H1 (cell line): ENCODE measurements at regions not wholly inside any gene's neighbourhood (a gene's known extent, or its start where the extent isn't known, plus 50 kb on each side); places are given as distances from the start of the nearest gene placed in this dataset.

Source experiments
- CTCF ChIA-PET: fragments of 300-600 bp; sonication (Branson Sonifier 250); formaldehyde crosslinking; loops from one replicate; lab custom pipeline; 2021; ENCODE audit not compliant: partially characterized antibody; lab: Charles Lee
- POLR2A ChIA-PET: fragments of 300-600 bp; sonication (Branson Sonifier 250); formaldehyde crosslinking; loops from one replicate; lab custom pipeline; 2021; ENCODE audit warnings: inconsistent platforms; ENCODE audit not compliant: partially characterized antibody; lab: Charles Lee
- DNase-seq, 2 experiments: peaks; one replicate each; pipeline versions ENCODE4 v3.0.0 to v3.0.0-alpha.2; 2010 to 2022; ENCODE audit warnings: low spot score in 2 of 2, low read depth in 1 of 2, mixed read lengths in 1 of 2
- FAIRE-seq: peaks from 2 replicates; lab custom pipeline; 2011; peaks lifted over from hg19 to GRCh38; lab: Jason Lieb, UNC
- H2AFZ ChIP-seq: 2 replicates; pipeline ENCODE4 v1.8.1; 2012; ENCODE audit warnings: low read length, inconsistent platforms
- H2AK5ac ChIP-seq: 2 replicates; pipeline ENCODE4 v1.6.1; 2013; ENCODE audit warnings: low read depth, low read length
- H2BK120ac ChIP-seq: replicated peaks from 2 replicates; pipeline ENCODE3; 2013; ENCODE audit warnings: low read depth, low read length, inconsistent platforms
- H2BK12ac ChIP-seq: 2 replicates; pipeline ENCODE4 v1.6.1; 2013; ENCODE audit warnings: low read depth, low read length
- H2BK15ac ChIP-seq: 2 replicates; pipeline ENCODE4 v1.6.1; 2013; ENCODE audit warnings: low read length
- H2BK20ac ChIP-seq: 2 replicates; pipeline ENCODE4 v1.6.1; 2013; ENCODE audit warnings: low read length
- H2BK5ac ChIP-seq: 2 replicates; pipeline ENCODE4 v1.6.1; 2013; ENCODE audit warnings: low read depth, low read length
- H3K14ac ChIP-seq: 2 replicates; pipeline ENCODE4 v1.6.1; 2013; ENCODE audit warnings: inconsistent platforms; ENCODE audit not compliant: insufficient read length
- H3K18ac ChIP-seq: 2 replicates; pipeline ENCODE4 v1.6.1; 2013; ENCODE audit warnings: low read length; ENCODE audit errors: extremely low read depth
- H3K23ac ChIP-seq: 2 replicates; pipeline ENCODE4 v1.6.1; 2013; ENCODE audit warnings: inconsistent platforms; ENCODE audit not compliant: insufficient read length
- H3K23me2 ChIP-seq: 2 replicates; pipeline ENCODE4 v1.6.1; 2013; ENCODE audit warnings: low read depth, low read length
- H3K27ac ChIP-seq: 2 replicates; pipeline ENCODE4 v1.6.1; 2011; ENCODE audit warnings: low read depth, low read length, inconsistent platforms
- H3K27me3 ChIP-seq, 4 experiments: replicated peaks in 1 of 4; 1 replicate in 1 of 4; 2 replicates in 3 of 4; pipeline versions ENCODE4 v1.6.1 to v1.8.1; 2011 to 2013; ENCODE audit warnings: low read length in 3 of 4, mild to moderate bottlenecking in 3 of 4, inconsistent platforms in 2 of 4, mixed read lengths in 2 of 4, moderate library complexity in 1 of 4; ENCODE audit not compliant: control insufficient read depth in 3 of 4, insufficient read depth in 3 of 4; ENCODE audit errors: extremely low read depth in 1 of 4
- H3K36me3 ChIP-seq, 4 experiments: 2 replicates each; pipeline versions ENCODE4 v1.6.1 to v1.8.1; 2011 to 2013; ENCODE audit warnings: mild to moderate bottlenecking in 4 of 4, low read length in 3 of 4, moderate library complexity in 2 of 4, control low read depth in 1 of 4, inconsistent platforms in 1 of 4; ENCODE audit not compliant: insufficient read depth in 4 of 4, control insufficient read depth in 2 of 4
- H3K4ac ChIP-seq: replicated peaks from 2 replicates; pipeline ENCODE3; 2013; ENCODE audit warnings: low read length, low read depth, mixed read lengths, inconsistent platforms; ENCODE audit not compliant: insufficient read length
- H3K4me1 ChIP-seq, 4 experiments: replicated peaks in 1 of 4; 1 replicate in 1 of 4; 2 replicates in 3 of 4; pipeline versions ENCODE4 v1.6.1 to v1.8.1; 2011 to 2013; ENCODE audit warnings: low read length in 3 of 4, inconsistent platforms in 2 of 4, mixed read lengths in 1 of 4; ENCODE audit not compliant: insufficient read depth in 4 of 4, control insufficient read depth in 3 of 4
- H3K4me2 ChIP-seq, 2 experiments: 2 replicates each; pipeline versions ENCODE4 v1.6.1 to v1.8.1; 2011 to 2013; ENCODE audit warnings: low read depth in 2 of 2, low read length in 2 of 2, control low read depth in 1 of 2, inconsistent platforms in 1 of 2, mild to moderate bottlenecking in 1 of 2; ENCODE audit not compliant: insufficient read depth in 1 of 2
- H3K4me3 ChIP-seq, 4 experiments: fragments of 200-600, 300-600 bp in 1 of 4; sonication (generic), shearing (Covaris generic), sonication (Bioruptor Twin) in 1 of 4; 2 replicates each; pipeline versions ENCODE4 v1.5.1 to v1.8.1; 2011 to 2016; ENCODE audit warnings: low read length in 4 of 4, low read depth in 3 of 4, control low read depth in 2 of 4, inconsistent platforms in 2 of 4, mild to moderate bottlenecking in 2 of 4, mixed read lengths in 1 of 4, moderate library complexity in 1 of 4; ENCODE audit not compliant: insufficient read depth in 2 of 4; ENCODE audit errors: extremely low read depth in 1 of 4
- H3K56ac ChIP-seq: replicated peaks from 2 replicates; pipeline ENCODE3; 2013; ENCODE audit warnings: low read depth, mild to moderate bottlenecking, mixed read lengths, low read length, inconsistent platforms; ENCODE audit not compliant: insufficient read length
- H3K79me1 ChIP-seq: 2 replicates; pipeline ENCODE4 v1.6.1; 2013; ENCODE audit warnings: low read depth, low read length, control low read depth
- H3K79me2 ChIP-seq, 2 experiments: 2 replicates each; pipeline versions ENCODE4 v1.6.1 to v1.8.1; 2012 to 2013; ENCODE audit warnings: low read length in 2 of 2, mild to moderate bottlenecking in 2 of 2, inconsistent platforms in 1 of 2; ENCODE audit not compliant: insufficient read depth in 2 of 2, control insufficient read depth in 1 of 2
- H3K9ac ChIP-seq, 4 experiments: replicated peaks in 1 of 4; 1 replicate in 1 of 4; 2 replicates in 3 of 4; pipeline versions ENCODE4 v1.6.1 to v1.8.1; 2011 to 2013; ENCODE audit warnings: low read depth in 3 of 4, low read length in 3 of 4, control low read depth in 2 of 4, mild to moderate bottlenecking in 2 of 4, moderate library complexity in 2 of 4, inconsistent platforms in 1 of 4; ENCODE audit errors: extremely low read depth in 1 of 4
- H3K9me3 ChIP-seq, 2 experiments: 2 replicates each; pipeline versions ENCODE4 v1.6.1 to v1.8.1; 2012 to 2013; ENCODE audit warnings: mild to moderate bottlenecking in 2 of 2, moderate library complexity in 2 of 2, control low read depth in 1 of 2, inconsistent platforms in 1 of 2, low read depth in 1 of 2, low read length in 1 of 2, mixed read lengths in 1 of 2; ENCODE audit not compliant: insufficient read depth in 2 of 2
- H4K20me1 ChIP-seq, 2 experiments: replicated peaks in 1 of 2; 2 replicates each; pipeline versions ENCODE3 to v1.8.1; 2011 to 2013; ENCODE audit warnings: inconsistent platforms in 2 of 2, low read length in 2 of 2, mild to moderate bottlenecking in 1 of 2; ENCODE audit not compliant: insufficient read depth in 2 of 2, control insufficient read depth in 1 of 2
- H4K5ac ChIP-seq: 2 replicates; pipeline ENCODE4 v1.6.1; 2013; ENCODE audit warnings: low read length, low read depth, mixed read lengths, inconsistent platforms; ENCODE audit not compliant: insufficient read length
- H4K8ac ChIP-seq: 2 replicates; pipeline ENCODE4 v1.8.0; 2013; ENCODE audit warnings: mild to moderate bottlenecking, moderate library complexity, low read length, inconsistent platforms; ENCODE audit not compliant: insufficient read depth; ENCODE audit errors: extremely low read depth
- H4K91ac ChIP-seq: replicated peaks from 2 replicates; pipeline ENCODE3; 2013; ENCODE audit warnings: low read length, mixed read lengths, inconsistent platforms; ENCODE audit not compliant: insufficient read length
- ATF2 ChIP-seq: IDR thresholded peaks from 2 replicates; pipeline ENCODE4 v1.6.1; 2012; ENCODE audit warnings: low read length, inconsistent platforms
- CEBPB ChIP-seq: IDR thresholded peaks from 2 replicates; pipeline ENCODE4 v1.6.1; 2012; ENCODE audit warnings: low read depth, low read length
- CHD1 ChIP-seq: IDR thresholded peaks from 2 replicates; pipeline ENCODE4 v1.6.1; 2012; ENCODE audit warnings: low read depth, low read length, improper control_type of control experiment
- CTBP2 ChIP-seq: IDR thresholded peaks from 2 replicates; pipeline ENCODE4 v1.7.0; 2011; ENCODE audit warnings: borderline replicate concordance, mild to moderate bottlenecking, moderate library complexity, mixed read lengths, low read length; ENCODE audit not compliant: insufficient read depth, insufficient read length
- EP300 ChIP-seq, 2 experiments: IDR thresholded peaks; 1 replicate in 1 of 2; 2 replicates in 1 of 2; pipeline ENCODE4 v1.6.1; 2011 to 2012; ENCODE audit warnings: low read depth in 2 of 2, low read length in 2 of 2, mild to moderate bottlenecking in 2 of 2, borderline replicate concordance in 1 of 2, inconsistent platforms in 1 of 2, moderate library complexity in 1 of 2
- KDM5A ChIP-seq: fragments of 200-600 bp; IDR thresholded peaks from 2 replicates; pipeline ENCODE4 v1.7.1; 2012; ENCODE audit warnings: mild to moderate bottlenecking, low read length, inconsistent platforms, mixed read lengths
- RBBP5 ChIP-seq: IDR thresholded peaks from 2 replicates; pipeline ENCODE4 v1.7.1; 2012; ENCODE audit warnings: low read depth, mild to moderate bottlenecking, inconsistent platforms, low read length, moderate library complexity, borderline replicate concordance
- RFX5 ChIP-seq: IDR thresholded peaks from 2 replicates; pipeline ENCODE4 v1.6.1; 2011; ENCODE audit warnings: low read depth, low read length, improper control_type of control experiment, borderline replicate concordance
- RXRA ChIP-seq: IDR thresholded peaks from 2 replicates; pipeline ENCODE4 v1.6.1; 2011; ENCODE audit warnings: low read depth, mild to moderate bottlenecking, low read length, moderate library complexity; ENCODE audit not compliant: insufficient read depth
- SP1 ChIP-seq: IDR thresholded peaks from 2 replicates; pipeline ENCODE4 v1.6.1; 2011; ENCODE audit warnings: low read depth, low read length
- USF2 ChIP-seq: IDR thresholded peaks from 2 replicates; pipeline ENCODE4 v1.6.1; 2011; ENCODE audit warnings: low read length, improper control_type of control experiment
- ZNF274 ChIP-seq: IDR thresholded peaks from 2 replicates; pipeline ENCODE4 v1.7.0; 2012; ENCODE audit warnings: low read length, borderline replicate concordance; ENCODE audit errors: extremely low read depth
- WGBS, 2 experiments: shearing (Covaris generic) in 1 of 2; methylation state at CpG; one replicate each; pipeline versions ENCODE4 v1.1.6 to v1.1.7; 2013 to 2015; ENCODE audit warnings: low lambda C conversion rate in 2 of 2, mixed read lengths in 2 of 2, inconsistent platforms in 1 of 2, low coverage in 1 of 2, missing lambda C conversion rate in 1 of 2; ENCODE audit not compliant: insufficient replicate concordance in 2 of 2, insufficient coverage in 1 of 2, insufficient read length in 1 of 2; ENCODE audit errors: extremely low coverage in 1 of 2, missing lambda C conversion rate in 1 of 2; 5-methylcytosine and 5-hydroxymethylcytosine counted together

- H2AFZ ChIP-seq = 0 out of 2 replicates have a peak overlapping the region, but pooled peaks have one; percentile 23
- no peak overlapping the region for H3K27ac ChIP-seq
- H3K4me3 ChIP-seq = no peak overlapping the region
- ChIA-PET CTCF (no interaction called here), POLR2A (no interaction called here)
- H3K79me2 ChIP-seq = no peaks in the 10 kb centered on the region
- no peaks in the 10 kb centered on the region for H3K79me1 ChIP-seq
- H3K4ac ChIP-seq = no peak overlapping the region
- peaks cover 0 to 1% (median under 1%) of the 10 kb centered on the region in 4 experiments; a peak in 2 of 7 replicates for H3K4me1 ChIP-seq
- FAIRE-seq = no peak
- no peak overlapping the region for H3K4me2 ChIP-seq
- no peak for DNase-seq
- no peak overlapping the region for H2BK5ac ChIP-seq
- H3K56ac ChIP-seq = no peak overlapping the region
- no peaks in the 10 kb centered on the region for H3K36me3 ChIP-seq
- H4K91ac ChIP-seq = no peak overlapping the region
- H3K14ac ChIP-seq = no peak overlapping the region
- H3K27me3 ChIP-seq = no peaks in the 10 kb centered on the region
- peak overlapping the region in 1 of 4 experiments; percentile 13; a peak in 1 of 7 replicates for H3K9ac ChIP-seq
- no peak overlapping the region for H2BK20ac ChIP-seq
- H4K8ac ChIP-seq = no peak overlapping the region
- no peaks in the 10 kb centered on the region for H3K23me2 ChIP-seq
- H4K20me1 ChIP-seq = no peaks in the 10 kb centered on the region
- H3K9me3 ChIP-seq = 0 out of 4 replicates have a peak, but pooled peaks cover 0 to 3% of the 10 kb centered on the region in 2 experiments
- H2BK12ac ChIP-seq = no peak overlapping the region
- H3K18ac ChIP-seq = no peak overlapping the region
- no peak overlapping the region for H2AK5ac ChIP-seq
- H4K5ac ChIP-seq = no peak overlapping the region
- WGBS, 2 experiments = 95% methylated on average over 2 of the region's 2 CpGs; no CpG with 5 or more reads in 1 of the 2 experiments
- H3K23ac ChIP-seq = no peak overlapping the region
- no peak overlapping the region for H2BK15ac ChIP-seq
- H2BK120ac ChIP-seq = no peak overlapping the region
- TF ChIP-seq KDM5A (no peak), SP1 (no peak), RFX5 (no peak), CTBP2 (no peak), EP300 (IDR thresholded peaks at IDR 0.05; ENCODE audit: borderline replicate concordance in 1 of 2, low read depth in 2 of 2, low read length in 2 of 2) (no peak), CHD1 (no peak), RBBP5 (no peak), RXRA (no peak), ZNF274 (no peak), CEBPB (no peak), USF2 (no peak), ATF2 (no peak)
Measured at GRCh38 chr14:84477996-84478395, 1051.9 kb upstream of the FLRT2 start.
